ENCODE measurements at regions not wholly inside any gene's neighbourhood (a gene's known extent, or its start where the extent isn't known, plus 50 kb on each side); places are given as distances from the start of the nearest gene placed in this dataset.

- no peak overlapping the region for H3K27ac Mint-ChIP-seq
- no peaks in the 10 kb centered on the region for H3K9me3 Mint-ChIP-seq
- H3K27me3 Mint-ChIP-seq (ENCODE audit: low read depth): peaks cover 25% of the 10 kb centered on the region
- H3K36me3 Mint-ChIP-seq: no peaks in the 10 kb centered on the region
- H3K4me3 Mint-ChIP-seq: no peak overlapping the region
- no peak for DNase-seq (ENCODE audit: low spot score in 2 of 2, unreplicated experiment in 2 of 2)
- H3K4me1 Mint-ChIP-seq: peaks cover 6% of the 10 kb centered on the region
- TF ChIP-seq, protein P1, sequence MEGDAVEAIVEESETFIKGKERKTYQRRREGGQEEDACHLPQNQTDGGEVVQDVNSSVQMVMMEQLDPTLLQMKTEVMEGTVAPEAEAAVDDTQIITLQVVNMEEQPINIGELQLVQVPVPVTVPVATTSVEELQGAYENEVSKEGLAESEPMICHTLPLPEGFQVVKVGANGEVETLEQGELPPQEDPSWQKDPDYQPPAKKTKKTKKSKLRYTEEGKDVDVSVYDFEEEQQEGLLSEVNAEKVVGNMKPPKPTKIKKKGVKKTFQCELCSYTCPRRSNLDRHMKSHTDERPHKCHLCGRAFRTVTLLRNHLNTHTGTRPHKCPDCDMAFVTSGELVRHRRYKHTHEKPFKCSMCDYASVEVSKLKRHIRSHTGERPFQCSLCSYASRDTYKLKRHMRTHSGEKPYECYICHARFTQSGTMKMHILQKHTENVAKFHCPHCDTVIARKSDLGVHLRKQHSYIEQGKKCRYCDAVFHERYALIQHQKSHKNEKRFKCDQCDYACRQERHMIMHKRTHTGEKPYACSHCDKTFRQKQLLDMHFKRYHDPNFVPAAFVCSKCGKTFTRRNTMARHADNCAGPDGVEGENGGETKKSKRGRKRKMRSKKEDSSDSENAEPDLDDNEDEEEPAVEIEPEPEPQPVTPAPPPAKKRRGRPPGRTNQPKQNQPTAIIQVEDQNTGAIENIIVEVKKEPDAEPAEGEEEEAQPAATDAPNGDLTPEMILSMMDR (IDR thresholded peaks at IDR 0.05; ENCODE audit: unreplicated experiment): no peak
These were observed 222.2 kb downstream of the C11orf87 start for GRCh38 chr11:109644152-109644551.

DNA sequence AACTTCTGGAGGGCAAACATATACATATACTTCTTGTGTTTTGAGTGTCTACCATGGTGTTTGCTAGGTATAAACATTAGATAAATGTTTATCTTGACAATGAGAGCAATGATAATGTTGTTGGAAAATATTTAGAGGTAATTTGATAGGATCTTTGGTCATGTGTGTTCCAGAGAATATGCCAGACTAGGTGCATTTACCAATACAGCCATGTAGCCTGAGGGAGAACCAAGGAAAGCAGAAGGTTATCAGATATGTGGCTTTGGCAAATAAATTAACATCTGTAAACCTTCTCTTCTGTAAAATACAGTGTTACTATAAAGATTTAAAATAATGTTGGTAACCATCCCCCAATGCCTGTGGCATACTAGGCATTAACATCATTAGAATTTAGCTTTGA is 226.8 kb downstream of the C11orf87 start:
- no peak for DNase-seq (ENCODE audit: low spot score in 2 of 2, unreplicated experiment in 2 of 2)
- TF ChIP-seq, protein P1 (IDR thresholded peaks at IDR 0.05; ENCODE audit: unreplicated experiment): no peak
- Mint-ChIP-seq H3K36me3 (no peaks in the 10 kb centered on the region), H3K9me3 (no peaks in the 10 kb centered on the region), H3K27me3 (ENCODE audit: low read depth) (peaks cover 15% of the 10 kb centered on the region), H3K4me1 (peaks cover 4% of the 10 kb centered on the region), H3K27ac (no peak overlapping the region), H3K4me3 (no peak overlapping the region)

GRCh38 chr11:109654091-109654490 is 232.1 kb downstream of the C11orf87 start:
- Mint-ChIP-seq H3K36me3 (no peaks in the 10 kb centered on the region), H3K4me3 (no peak overlapping the region), H3K9me3 (no peaks in the 10 kb centered on the region), H3K27me3 (ENCODE audit: low read depth) (no peaks in the 10 kb centered on the region), H3K4me1 (no peaks in the 10 kb centered on the region), H3K27ac (no peak overlapping the region)
- DNase-seq (ENCODE audit: low spot score in 2 of 2, unreplicated experiment in 2 of 2): no peak
- TF ChIP-seq, protein P1 (IDR thresholded peaks at IDR 0.05; ENCODE audit: unreplicated experiment): no peak

DNA sequence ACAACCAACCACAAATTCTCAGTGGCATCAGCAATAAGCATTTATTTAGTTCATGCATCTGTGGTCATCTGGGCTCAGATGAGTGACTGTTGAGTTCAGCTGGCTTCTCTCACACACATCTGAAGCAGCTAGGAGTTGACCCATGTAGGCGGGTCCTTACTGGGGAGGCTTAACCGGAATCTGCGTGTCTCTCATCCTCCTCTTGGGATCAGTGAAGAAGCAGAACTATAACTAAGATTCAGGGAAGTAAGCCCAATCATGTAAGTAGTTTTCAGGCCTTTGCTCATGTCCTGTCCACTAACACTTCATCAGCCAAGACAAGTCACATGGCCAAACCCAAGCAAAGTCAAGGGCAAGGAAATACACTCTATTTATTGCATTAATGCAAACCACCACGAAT is 236.2 kb downstream of the C11orf87 start:
- H3K27me3 Mint-ChIP-seq (ENCODE audit: low read depth): peaks cover 26% of the 10 kb centered on the region
- TF ChIP-seq, protein P1 (IDR thresholded peaks at IDR 0.05; ENCODE audit: unreplicated experiment): no peak
- H3K27ac Mint-ChIP-seq: no peak overlapping the region
- no peak overlapping the region for H3K4me3 Mint-ChIP-seq
- DNase-seq (ENCODE audit: low spot score in 2 of 2, unreplicated experiment in 2 of 2): no peak
- no peaks in the 10 kb centered on the region for H3K36me3 Mint-ChIP-seq
- H3K4me1 Mint-ChIP-seq: no peaks in the 10 kb centered on the region
- no peaks in the 10 kb centered on the region for H3K9me3 Mint-ChIP-seq

GRCh38 chr11:109667719-109668118 is 245.7 kb downstream of the C11orf87 start:
- H3K36me3 Mint-ChIP-seq: peaks cover 2% of the 10 kb centered on the region
- H3K27ac Mint-ChIP-seq: no peak overlapping the region
- no peaks in the 10 kb centered on the region for H3K4me1 Mint-ChIP-seq
- H3K9me3 Mint-ChIP-seq: peaks cover 16% of the 10 kb centered on the region
- H3K27me3 Mint-ChIP-seq (ENCODE audit: low read depth): peaks cover 25% of the 10 kb centered on the region
- no peak overlapping the region for H3K4me3 Mint-ChIP-seq
- no peak for DNase-seq (ENCODE audit: low spot score in 2 of 2, unreplicated experiment in 2 of 2)
- TF ChIP-seq, protein P1 (IDR thresholded peaks at IDR 0.05; ENCODE audit: unreplicated experiment): no peak
